GM21423 (cell line): ENCODE measurements at regions not wholly inside any gene's neighbourhood (a gene's known extent, or its start where the extent isn't known, plus 50 kb on each side); places are given as distances from the start of the nearest gene placed in this dataset.
"Not testable (repeated sequence)": the region's sequence is repeated elsewhere in the genome, so short reads cannot be mapped to it uniquely, and the experiment has no call there.

Source experiments
- ATAC-seq: cut with Tn5 transposase; IDR thresholded peaks from one replicate; pipeline ENCODE4 v1.9.1; 2021; ENCODE audit warnings: mild to moderate bottlenecking, moderate library complexity; ENCODE audit not compliant: unreplicated experiment

- ATAC-seq = no peak
Measured at GRCh38 chr5:57979671-57980070, 480.2 kb downstream of the PLK2 start.

GRCh38 chr5:57976506-57976905, 483.4 kb downstream of the PLK2 start:
- no peak for ATAC-seq

GRCh38 chr5:57972099-57972498, 487.8 kb downstream of the PLK2 start:
- ATAC-seq = not testable (repeated sequence)

GRCh38 chr5:57960569-57960968, 478.0 kb upstream of the ACTBL2 start:
- ATAC-seq = no peak

GRCh38 chr5:57956636-57957035, 474.0 kb upstream of the ACTBL2 start:
- no peak for ATAC-seq

GRCh38 chr5:57955511-57955910, 472.9 kb upstream of the ACTBL2 start:
- ATAC-seq = no peak

GRCh38 chr5:57953792-57954191, 471.2 kb upstream of the ACTBL2 start:
- no peak for ATAC-seq

- no peak for ATAC-seq
Measured at GRCh38 chr5:57950616-57951228, 468.1 kb upstream of the ACTBL2 start.

- ATAC-seq = no peak
Measured at GRCh38 chr5:57948091-57948490, 465.5 kb upstream of the ACTBL2 start.

- ATAC-seq = no peak
Measured at GRCh38 chr5:57947181-57947580, 464.6 kb upstream of the ACTBL2 start.

- ATAC-seq = no peak
Measured at GRCh38 chr5:57940879-57941278, 458.3 kb upstream of the ACTBL2 start.

GRCh38 chr5:57940236-57940635, 457.6 kb upstream of the ACTBL2 start:
- ATAC-seq = no peak

- no peak for ATAC-seq
Measured at GRCh38 chr5:57939771-57940170, 457.2 kb upstream of the ACTBL2 start.

GRCh38 chr5:57939335-57939734, 456.7 kb upstream of the ACTBL2 start:
- no peak for ATAC-seq

- ATAC-seq = no peak
Measured at GRCh38 chr5:57938174-57938557, 455.6 kb upstream of the ACTBL2 start.

- ATAC-seq = no peak
Measured at GRCh38 chr5:57937501-57938173, 455.0 kb upstream of the ACTBL2 start.

- no peak for ATAC-seq
Measured at GRCh38 chr5:57937025-57937424, 454.4 kb upstream of the ACTBL2 start.

GRCh38 chr5:57932761-57933160, 450.1 kb upstream of the ACTBL2 start:
- ATAC-seq = no peak

GRCh38 chr5:57931807-57932206, 449.2 kb upstream of the ACTBL2 start:
- no peak for ATAC-seq

- ATAC-seq = no peak
Measured at GRCh38 chr5:57931352-57931751, 448.7 kb upstream of the ACTBL2 start.

- no peak for ATAC-seq
Measured at GRCh38 chr5:57929271-57929670, 446.7 kb upstream of the ACTBL2 start.

GRCh38 chr5:57923094-57923493, 440.5 kb upstream of the ACTBL2 start:
- ATAC-seq = not testable (repeated sequence)

- ATAC-seq = no peak
Measured at GRCh38 chr5:57917004-57917403, 434.4 kb upstream of the ACTBL2 start.
